ENCODE measurements at regions not wholly inside any gene's neighbourhood (a gene's known extent, or its start where the extent isn't known, plus 50 kb on each side); places are given as distances from the start of the nearest gene placed in this dataset.

GRCh38 chr5:155285706-155286105 lies 272.2 kb downstream of the KIF4B start:
- no peak overlapping the region for H3K27ac Mint-ChIP-seq
- H3K9me3 Mint-ChIP-seq: no peaks in the 10 kb centered on the region
- no peaks in the 10 kb centered on the region for H3K4me1 Mint-ChIP-seq
- H3K4me3 Mint-ChIP-seq: no peak overlapping the region
- H3K27me3 Mint-ChIP-seq: peaks cover 19% of the 10 kb centered on the region
- no peaks in the 10 kb centered on the region for H3K36me3 Mint-ChIP-seq

DNA sequence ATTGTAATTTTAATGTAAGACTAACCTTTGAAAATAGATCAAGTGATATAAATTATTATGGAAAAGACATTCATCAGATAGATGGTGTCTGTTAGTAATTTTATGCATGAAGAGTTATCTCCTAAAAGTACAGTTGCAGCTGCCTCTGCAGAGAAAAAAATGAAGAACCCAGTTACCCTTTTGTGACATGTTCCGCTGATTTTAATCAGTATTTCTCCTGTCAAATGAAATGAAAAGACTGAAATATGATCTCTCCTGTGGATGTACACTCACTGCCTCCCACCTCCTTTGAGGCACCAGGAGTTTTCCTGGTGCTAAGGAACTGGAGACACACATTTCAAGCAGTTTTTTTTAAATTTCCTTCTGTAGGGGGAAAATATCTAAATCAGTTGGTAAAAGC lies 277.4 kb downstream of the KIF4B start:
- H3K4me3 Mint-ChIP-seq: no peak overlapping the region
- H3K27ac Mint-ChIP-seq: no peak overlapping the region
- H3K27me3 Mint-ChIP-seq: peaks cover 7% of the 10 kb centered on the region
- no peaks in the 10 kb centered on the region for H3K4me1 Mint-ChIP-seq
- H3K36me3 Mint-ChIP-seq: no peaks in the 10 kb centered on the region
- H3K9me3 Mint-ChIP-seq: no peaks in the 10 kb centered on the region

DNA sequence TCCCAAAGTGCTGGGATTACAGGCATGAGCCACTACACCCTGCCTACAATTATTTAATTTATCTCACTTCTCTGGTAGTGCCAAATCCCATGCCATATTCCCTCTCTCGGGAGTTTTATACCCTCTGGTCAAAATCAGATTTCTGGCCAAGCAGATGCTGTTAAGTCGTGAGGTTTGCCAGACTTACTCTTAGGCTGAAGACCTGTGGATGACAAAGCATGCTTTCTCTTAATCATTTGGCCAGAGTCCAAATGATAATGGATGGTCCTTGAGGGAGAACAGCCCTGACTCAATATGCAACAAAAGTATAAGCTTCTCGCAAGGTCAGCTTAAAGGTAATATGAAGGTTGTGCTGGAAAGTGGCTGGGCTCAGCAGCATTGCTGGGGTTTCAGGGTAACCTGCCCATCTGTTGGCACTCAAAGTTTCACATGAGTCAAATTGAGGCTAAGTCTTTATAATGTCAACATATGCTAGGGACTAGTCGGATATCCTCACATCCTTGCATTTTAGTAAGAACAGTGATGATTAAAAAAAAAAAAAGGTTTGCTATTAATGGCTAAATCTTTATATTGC lies 280.1 kb downstream of the KIF4B start:
- H3K36me3 Mint-ChIP-seq: no peaks in the 10 kb centered on the region
- H3K9me3 Mint-ChIP-seq: no peaks in the 10 kb centered on the region
- no peak overlapping the region for H3K27ac Mint-ChIP-seq
- no peaks in the 10 kb centered on the region for H3K4me1 Mint-ChIP-seq
- H3K4me3 Mint-ChIP-seq: no peak overlapping the region
- H3K27me3 Mint-ChIP-seq: no peaks in the 10 kb centered on the region

DNA sequence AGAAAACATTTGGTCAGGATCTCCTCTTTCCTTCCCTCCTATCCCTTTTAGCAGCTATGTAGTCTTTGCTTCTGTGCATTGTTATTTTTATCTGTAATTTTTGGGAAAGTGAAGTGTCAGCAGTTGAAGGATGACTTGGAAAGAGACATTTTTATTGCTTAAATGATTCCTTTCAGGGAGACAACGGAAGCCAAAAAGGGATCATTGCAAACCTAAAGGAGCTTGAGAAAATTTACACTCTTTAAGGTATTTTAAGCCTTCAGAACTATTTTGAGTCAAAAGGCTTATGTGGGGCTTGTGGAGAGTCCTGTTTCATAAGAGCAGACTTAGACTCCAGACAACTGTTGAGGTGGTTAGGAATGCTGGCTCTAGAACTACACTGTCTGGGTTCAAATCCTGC lies 281.6 kb downstream of the KIF4B start:
- Mint-ChIP-seq H3K27ac (no peak overlapping the region), H3K27me3 (no peaks in the 10 kb centered on the region), H3K4me1 (no peaks in the 10 kb centered on the region), H3K36me3 (no peaks in the 10 kb centered on the region), H3K4me3 (no peak overlapping the region), H3K9me3 (no peaks in the 10 kb centered on the region)

DNA sequence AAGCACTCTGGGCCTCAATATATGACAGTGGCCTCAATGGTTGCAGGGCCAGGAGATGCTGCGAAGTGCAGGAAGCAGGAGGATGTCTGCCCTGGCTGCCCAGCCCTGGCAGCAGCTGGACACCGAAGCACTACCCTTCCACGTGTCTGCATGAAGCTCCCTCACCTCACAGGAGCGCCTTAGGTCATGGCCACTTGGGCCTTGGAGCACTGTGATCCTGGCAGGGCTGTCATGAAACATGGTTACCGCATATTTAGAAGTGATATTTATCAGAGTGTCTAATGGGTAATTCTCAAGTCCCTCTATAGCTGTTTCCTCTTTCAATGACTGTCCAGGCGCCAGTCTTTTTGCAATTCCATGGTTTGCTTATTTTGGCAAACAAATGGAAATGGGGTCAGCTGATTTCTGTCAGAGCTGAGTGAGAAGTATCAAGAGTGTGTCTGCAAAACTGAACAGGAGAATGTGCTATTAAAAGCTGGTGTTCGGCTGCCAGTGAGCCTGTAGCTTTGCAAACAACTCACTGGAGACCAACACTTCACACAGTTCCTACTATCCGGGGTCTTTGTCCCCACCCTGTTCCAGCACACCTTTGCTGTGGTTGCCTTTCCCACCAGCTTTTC lies 285.9 kb downstream of the KIF4B start:
- Mint-ChIP-seq H3K4me3 (no peak overlapping the region), H3K27ac (no peak overlapping the region), H3K4me1 (no peaks in the 10 kb centered on the region), H3K27me3 (no peaks in the 10 kb centered on the region), H3K36me3 (no peaks in the 10 kb centered on the region), H3K9me3 (no peaks in the 10 kb centered on the region)

- H3K27me3 Mint-ChIP-seq: peaks cover 1% of the 10 kb centered on the region
- no peaks in the 10 kb centered on the region for H3K9me3 Mint-ChIP-seq
- no peak overlapping the region for H3K4me3 Mint-ChIP-seq
- no peaks in the 10 kb centered on the region for H3K36me3 Mint-ChIP-seq
- H3K27ac Mint-ChIP-seq: no peak overlapping the region
- H3K4me1 Mint-ChIP-seq: no peaks in the 10 kb centered on the region
These were observed 289.6 kb downstream of the KIF4B start for GRCh38 chr5:155303120-155303519.

DNA sequence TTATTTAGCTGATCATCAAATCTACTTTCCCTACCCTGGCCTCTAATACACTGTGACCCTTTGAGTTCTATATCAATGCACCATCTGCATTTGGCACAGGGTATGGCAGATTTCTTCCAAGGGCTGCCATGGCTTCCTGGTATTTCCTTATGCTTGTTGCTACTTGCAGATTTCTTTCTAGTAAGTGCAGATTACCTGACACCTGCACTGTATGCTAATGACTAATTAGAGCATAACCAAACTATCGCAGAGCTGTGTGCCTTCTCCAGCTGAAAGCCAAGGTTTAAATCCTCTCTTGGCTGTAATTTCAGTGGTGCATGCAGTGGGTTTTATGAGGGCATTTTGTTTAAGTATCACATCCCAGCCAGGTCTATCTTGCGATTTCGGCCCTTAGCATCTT lies 293.7 kb downstream of the KIF4B start:
- H3K4me1 Mint-ChIP-seq: no peaks in the 10 kb centered on the region
- no peaks in the 10 kb centered on the region for H3K36me3 Mint-ChIP-seq
- no peak overlapping the region for H3K27ac Mint-ChIP-seq
- H3K4me3 Mint-ChIP-seq: no peak overlapping the region
- H3K9me3 Mint-ChIP-seq: no peaks in the 10 kb centered on the region
- H3K27me3 Mint-ChIP-seq: peaks cover 3% of the 10 kb centered on the region

DNA sequence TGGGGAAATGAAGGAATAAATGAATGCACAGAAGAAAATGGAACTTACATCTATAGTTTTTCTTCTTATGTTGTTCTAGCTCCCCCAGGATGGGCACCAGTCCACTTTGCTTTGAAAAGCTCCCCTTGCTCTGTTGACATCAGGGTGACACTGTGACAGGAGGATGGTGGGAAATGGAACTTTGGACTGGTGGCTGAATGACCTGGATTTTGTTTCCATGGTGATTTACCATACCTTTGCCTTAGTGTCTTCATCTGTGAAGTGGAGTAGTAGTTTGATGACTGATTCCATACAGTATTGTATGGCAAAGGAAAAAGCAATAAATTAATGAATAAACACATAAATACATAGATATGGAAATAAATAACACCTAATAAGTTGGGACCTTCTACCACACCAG lies 294.7 kb downstream of the KIF4B start:
- Mint-ChIP-seq H3K27me3 (peaks cover 3% of the 10 kb centered on the region), H3K4me1 (no peaks in the 10 kb centered on the region)

DNA sequence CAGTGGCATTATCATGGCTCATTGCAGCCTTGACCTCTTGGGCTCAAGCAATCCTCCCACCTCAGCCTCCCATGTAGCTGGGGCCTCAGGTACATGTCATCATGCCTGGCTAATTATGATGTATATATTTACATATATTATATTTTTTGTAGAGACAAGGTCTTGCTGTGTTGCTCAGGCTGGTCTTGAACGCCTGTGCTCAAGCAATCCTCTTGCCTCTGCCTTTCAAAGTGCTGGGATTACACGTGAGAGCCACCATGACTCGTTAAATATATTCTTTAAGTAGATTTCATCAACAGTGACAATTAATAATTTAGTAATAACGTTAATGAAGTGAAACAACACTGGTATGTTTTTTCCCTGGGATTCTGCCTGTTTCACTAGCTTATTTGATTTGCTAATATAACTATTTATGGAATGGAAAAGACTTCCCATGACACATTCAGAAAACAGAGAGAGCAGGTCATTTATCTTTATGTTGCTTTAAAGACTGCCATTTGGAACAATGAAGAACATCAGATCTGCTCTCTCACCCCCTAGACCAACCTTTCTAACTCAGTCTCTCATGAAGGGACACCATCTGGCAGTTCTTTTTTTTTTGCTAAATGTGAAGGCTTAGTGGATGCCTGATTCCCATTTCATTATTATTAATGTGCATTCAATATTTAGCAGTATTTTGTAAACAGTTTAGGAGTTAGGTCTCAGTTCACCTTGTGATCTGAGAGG lies 295.6 kb downstream of the KIF4B start:
- H3K27ac Mint-ChIP-seq: no peak overlapping the region
- H3K27me3 Mint-ChIP-seq: peaks cover 3% of the 10 kb centered on the region
- no peaks in the 10 kb centered on the region for H3K36me3 Mint-ChIP-seq
- H3K9me3 Mint-ChIP-seq: no peaks in the 10 kb centered on the region
- H3K4me1 Mint-ChIP-seq: no peaks in the 10 kb centered on the region
- H3K4me3 Mint-ChIP-seq: no peak overlapping the region

More for the DNA sequence above, 294.7 kb downstream of the KIF4B start:
- no peak overlapping the region for H3K4me3 Mint-ChIP-seq
- H3K9me3 Mint-ChIP-seq: no peaks in the 10 kb centered on the region
- no peaks in the 10 kb centered on the region for H3K36me3 Mint-ChIP-seq
- H3K27ac Mint-ChIP-seq: no peak overlapping the region

DNA sequence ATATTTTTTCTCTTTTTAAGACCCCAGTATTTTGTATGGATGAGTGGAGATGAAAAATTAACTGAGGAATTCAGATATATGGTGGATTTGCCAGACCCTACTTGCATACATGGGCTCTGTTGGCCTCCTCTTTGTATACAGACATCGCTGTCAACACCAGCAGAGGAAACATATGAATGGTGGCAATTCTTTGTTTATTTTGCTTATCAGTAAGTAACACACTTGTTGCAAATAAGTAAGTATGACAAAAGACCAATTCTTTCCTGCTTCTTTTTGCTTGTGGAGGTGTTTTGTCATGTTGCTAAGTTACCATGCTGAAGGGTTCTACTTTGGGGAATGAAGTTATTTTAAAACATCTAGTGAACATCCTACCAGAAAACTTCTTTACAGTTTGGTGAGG lies 298.2 kb downstream of the KIF4B start:
- H3K27me3 Mint-ChIP-seq: peaks cover 2% of the 10 kb centered on the region
- H3K36me3 Mint-ChIP-seq: no peaks in the 10 kb centered on the region
- no peaks in the 10 kb centered on the region for H3K4me1 Mint-ChIP-seq
- H3K9me3 Mint-ChIP-seq: no peaks in the 10 kb centered on the region
- no peak overlapping the region for H3K4me3 Mint-ChIP-seq
- H3K27ac Mint-ChIP-seq: no peak overlapping the region

- Mint-ChIP-seq H3K27me3 (peaks cover 2% of the 10 kb centered on the region), H3K27ac (no peak overlapping the region), H3K4me1 (no peaks in the 10 kb centered on the region), H3K9me3 (no peaks in the 10 kb centered on the region), H3K36me3 (no peaks in the 10 kb centered on the region), H3K4me3 (no peak overlapping the region)
These were observed 300.0 kb downstream of the KIF4B start for GRCh38 chr5:155313518-155313917.

- H3K27ac Mint-ChIP-seq: no peak overlapping the region
- no peak overlapping the region for H3K4me3 Mint-ChIP-seq
- H3K9me3 Mint-ChIP-seq: peaks cover 7% of the 10 kb centered on the region
- no peaks in the 10 kb centered on the region for H3K4me1 Mint-ChIP-seq
- no peaks in the 10 kb centered on the region for H3K36me3 Mint-ChIP-seq
- no peaks in the 10 kb centered on the region for H3K27me3 Mint-ChIP-seq
These were observed 302.6 kb downstream of the KIF4B start for GRCh38 chr5:155316070-155316714.

- Mint-ChIP-seq H3K36me3 (no peaks in the 10 kb centered on the region), H3K4me1 (no peaks in the 10 kb centered on the region), H3K4me3 (no peak overlapping the region), H3K27ac (no peak overlapping the region), H3K27me3 (peaks cover 5% of the 10 kb centered on the region), H3K9me3 (peaks cover 5% of the 10 kb centered on the region)
These were observed 319.1 kb downstream of the KIF4B start for GRCh38 chr5:155332618-155333017.

DNA sequence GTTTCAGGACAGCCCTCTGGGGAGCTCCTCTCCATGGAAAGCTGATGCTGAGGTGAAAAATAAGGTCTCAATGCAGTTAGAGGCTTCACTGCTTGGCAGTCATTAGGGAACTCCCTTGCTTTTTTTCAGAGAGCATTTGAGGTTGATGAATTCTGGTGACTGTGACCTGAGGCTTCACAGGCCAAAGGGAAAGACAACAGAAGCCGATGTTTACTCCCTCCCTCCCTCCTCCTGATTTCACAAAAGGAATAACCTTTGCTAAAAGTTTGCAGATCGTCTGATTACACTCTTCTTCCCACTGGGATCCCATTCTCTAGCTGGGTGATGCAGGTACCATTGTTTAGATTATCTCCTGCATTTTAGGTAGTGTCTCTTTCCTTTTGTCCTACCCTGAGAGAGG lies 329.4 kb downstream of the KIF4B start:
- H3K4me1 Mint-ChIP-seq: no peaks in the 10 kb centered on the region

GRCh38 chr5:155343468-155343867 lies 329.9 kb downstream of the KIF4B start:
- Mint-ChIP-seq H3K27ac (no peak overlapping the region), H3K4me1 (no peaks in the 10 kb centered on the region), H3K4me3 (no peak overlapping the region), H3K9me3 (no peaks in the 10 kb centered on the region), H3K27me3 (peaks cover 7% of the 10 kb centered on the region), H3K36me3 (no peaks in the 10 kb centered on the region)

More for the DNA sequence above, 329.4 kb downstream of the KIF4B start:
- Mint-ChIP-seq H3K27me3 (peaks cover 7% of the 10 kb centered on the region), H3K27ac (no peak overlapping the region), H3K9me3 (no peaks in the 10 kb centered on the region), H3K4me3 (no peak overlapping the region), H3K36me3 (no peaks in the 10 kb centered on the region)

GRCh38 chr5:155353231-155353630 lies 339.7 kb downstream of the KIF4B start:
- H3K9me3 Mint-ChIP-seq: peaks cover 34% of the 10 kb centered on the region
- H3K4me3 Mint-ChIP-seq: no peak overlapping the region
- H3K4me1 Mint-ChIP-seq: no peaks in the 10 kb centered on the region
- H3K36me3 Mint-ChIP-seq: no peaks in the 10 kb centered on the region
- H3K27ac Mint-ChIP-seq: no peak overlapping the region
- peaks cover 1% of the 10 kb centered on the region for H3K27me3 Mint-ChIP-seq

Data from activated naive CD4-positive, alpha-beta T cell treated with anti-CD3 and anti-CD28 coated beads, Interleukin-2, amount 50 U/mL, for 24 hours (primary cell).